ENCODE measurements at regions not wholly inside any gene's neighbourhood (a gene's known extent, or its start where the extent isn't known, plus 50 kb on each side); places are given as distances from the start of the nearest gene placed in this dataset.

- TF ChIP-seq HSF1 (IDR thresholded peaks at IDR 0.05; ENCODE audit: low read depth, low read length) (no peak), CTCF (IDR thresholded peaks at IDR 0.05 in 2 of 3, conservative IDR thresholded peaks at IDR 0.05 in 1 of 3; ENCODE audit: control insufficient read depth in 2 of 3, extremely low read depth in 1 of 3, insufficient read depth in 1 of 3, low read depth in 3 of 3, low read length in 3 of 3) (no peak), USF2 (IDR thresholded peaks at IDR 0.05; ENCODE audit: borderline replicate concordance, low read depth, low read length) (no peak), TAF1 (IDR thresholded peaks at IDR 0.05; ENCODE audit: borderline replicate concordance, low read depth, low read length) (no peak), ZZZ3 (IDR thresholded peaks at IDR 0.05; ENCODE audit: control insufficient read depth, insufficient read length, low read depth) (no peak), ATF2 (IDR thresholded peaks at IDR 0.05; ENCODE audit: low read length) (no peak), KDM1A (IDR thresholded peaks at IDR 0.05; ENCODE audit: borderline replicate concordance) (no peak), ATF7 (IDR thresholded peaks at IDR 0.05; ENCODE audit: low read depth) (no peak), GABPA (IDR thresholded peaks at IDR 0.05; ENCODE audit: low read depth) (no peak), REST (IDR thresholded peaks at IDR 0.05; ENCODE audit: low read depth, low read length) (no peak), BRCA1 (IDR thresholded peaks at IDR 0.05; ENCODE audit: low read depth, low read length) (no peak)
Measured at GRCh38 chr1:201701831-201702230, 127.1 kb upstream of the IPO9 start.

Measured in GM12878 (cell line).